GM19238 (cell line): ENCODE measurements at regions not wholly inside any gene's neighbourhood (a gene's known extent, or its start where the extent isn't known, plus 50 kb on each side); places are given as distances from the start of the nearest gene placed in this dataset.

Experiments
- DNase-seq: peaks from one replicate; pipeline ENCODE4 v3.0.0; 2011; ENCODE audit warnings: low spot score; ENCODE audit not compliant: insufficient read length

- no peak for DNase-seq
Observed at GRCh38 chr14:98140862-98141530, 1131.0 kb downstream of the BCL11B start.

- DNase-seq = no peak
Observed at GRCh38 chr14:98143566-98143965, 1128.4 kb downstream of the BCL11B start.

GRCh38 chr14:98144964-98145363 is 1127.0 kb downstream of the BCL11B start:
- no peak for DNase-seq

- DNase-seq = no peak
Observed at GRCh38 chr14:98146416-98146815, 1125.6 kb downstream of the BCL11B start.

GRCh38 chr14:98154254-98154653 is 1117.7 kb downstream of the BCL11B start:
- DNase-seq = no peak

- DNase-seq = no peak
Observed at GRCh38 chr14:98156411-98156810, 1115.6 kb downstream of the BCL11B start.

GRCh38 chr14:98160901-98161300 is 1111.1 kb downstream of the BCL11B start:
- no peak for DNase-seq

- no peak for DNase-seq
Observed at GRCh38 chr14:98161356-98161755, 1110.6 kb downstream of the BCL11B start.

- no peak for DNase-seq
Observed at GRCh38 chr14:98162856-98163805, 1108.9 kb downstream of the BCL11B start.

- DNase-seq = no peak
Observed at GRCh38 chr14:98163873-98164272, 1108.1 kb downstream of the BCL11B start.

GRCh38 chr14:98165976-98166375 is 1106.0 kb downstream of the BCL11B start:
- DNase-seq = no peak

- DNase-seq = no peak
Observed at GRCh38 chr14:98167275-98167674, 1104.7 kb downstream of the BCL11B start.

GRCh38 chr14:98167705-98168104 is 1104.3 kb downstream of the BCL11B start:
- DNase-seq = no peak

GRCh38 chr14:98168211-98168985 is 1103.6 kb downstream of the BCL11B start:
- no peak for DNase-seq

GRCh38 chr14:98169170-98169587 is 1102.8 kb downstream of the BCL11B start:
- DNase-seq = no peak

GRCh38 chr14:98170575-98170974 is 1101.4 kb downstream of the BCL11B start:
- DNase-seq = no peak

- DNase-seq = no peak
Observed at GRCh38 chr14:98171654-98172053, 1100.3 kb downstream of the BCL11B start.

GRCh38 chr14:98172243-98172778 is 1099.7 kb downstream of the BCL11B start:
- no peak for DNase-seq

- no peak for DNase-seq
Observed at GRCh38 chr14:98173305-98173704, 1098.7 kb downstream of the BCL11B start.

GRCh38 chr14:98174041-98174440 is 1098.0 kb downstream of the BCL11B start:
- no peak for DNase-seq

GRCh38 chr14:98175436-98175835 is 1096.6 kb downstream of the BCL11B start:
- no peak for DNase-seq
